ENCODE measurements at regions not wholly inside any gene's neighbourhood (a gene's known extent, or its start where the extent isn't known, plus 50 kb on each side); places are given as distances from the start of the nearest gene placed in this dataset.

DNA sequence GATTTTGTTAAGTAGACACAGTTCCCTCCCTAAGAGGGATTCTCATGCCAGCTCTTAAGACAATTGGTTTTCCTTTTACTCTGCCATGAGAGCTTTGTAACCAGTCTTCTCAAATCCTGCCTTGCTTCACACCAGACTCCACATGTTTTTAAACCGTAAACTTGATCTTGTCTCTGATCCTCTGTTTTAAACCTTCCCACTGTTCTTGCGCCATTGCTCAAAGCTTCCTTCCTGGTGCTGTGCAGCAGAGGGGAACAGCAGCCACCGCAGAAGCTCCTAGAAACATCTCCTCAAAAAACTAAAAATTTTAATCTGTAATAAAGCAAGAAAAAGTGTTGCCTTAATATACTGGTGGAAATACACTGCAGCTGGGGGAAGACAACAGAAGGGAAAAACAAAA is 154.5 kb upstream of the SATB1 start:
- no peaks in the 10 kb centered on the region for H3K36me3 ChIP-seq
- no peak overlapping the region for H3K4me3 ChIP-seq

DNA sequence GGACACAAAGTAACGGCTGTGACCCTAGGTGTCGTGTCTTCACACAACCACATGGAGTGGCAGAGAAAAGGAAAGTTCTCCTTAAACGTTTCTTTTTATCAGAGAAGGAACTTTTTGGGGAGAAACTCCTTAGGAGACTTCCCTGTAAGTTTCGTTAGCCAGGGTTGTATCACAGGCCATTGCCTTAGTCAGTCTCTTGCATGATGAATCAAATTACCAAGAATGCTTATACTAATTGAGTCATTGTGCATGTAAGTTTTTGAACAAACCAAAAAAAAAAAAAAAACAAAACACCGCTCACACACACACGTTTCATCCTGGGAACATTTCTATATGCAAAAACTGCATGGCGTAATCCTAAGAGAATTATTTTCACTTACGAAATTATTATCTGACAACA is 150.4 kb upstream of the SATB1 start:
- H3K9me3 ChIP-seq, result no peaks in the 10 kb centered on the region
- H3K27ac ChIP-seq, result no peak overlapping the region
- H3K27me3 ChIP-seq, result no peaks in the 10 kb centered on the region
- H3K36me3 ChIP-seq, result no peaks in the 10 kb centered on the region
- H3K4me1 ChIP-seq, result peaks cover 0 to 3% (median 0%) of the 10 kb centered on the region in 4 donors
- DNase-seq, result no peak
- TF ChIP-seq, protein P1, sequence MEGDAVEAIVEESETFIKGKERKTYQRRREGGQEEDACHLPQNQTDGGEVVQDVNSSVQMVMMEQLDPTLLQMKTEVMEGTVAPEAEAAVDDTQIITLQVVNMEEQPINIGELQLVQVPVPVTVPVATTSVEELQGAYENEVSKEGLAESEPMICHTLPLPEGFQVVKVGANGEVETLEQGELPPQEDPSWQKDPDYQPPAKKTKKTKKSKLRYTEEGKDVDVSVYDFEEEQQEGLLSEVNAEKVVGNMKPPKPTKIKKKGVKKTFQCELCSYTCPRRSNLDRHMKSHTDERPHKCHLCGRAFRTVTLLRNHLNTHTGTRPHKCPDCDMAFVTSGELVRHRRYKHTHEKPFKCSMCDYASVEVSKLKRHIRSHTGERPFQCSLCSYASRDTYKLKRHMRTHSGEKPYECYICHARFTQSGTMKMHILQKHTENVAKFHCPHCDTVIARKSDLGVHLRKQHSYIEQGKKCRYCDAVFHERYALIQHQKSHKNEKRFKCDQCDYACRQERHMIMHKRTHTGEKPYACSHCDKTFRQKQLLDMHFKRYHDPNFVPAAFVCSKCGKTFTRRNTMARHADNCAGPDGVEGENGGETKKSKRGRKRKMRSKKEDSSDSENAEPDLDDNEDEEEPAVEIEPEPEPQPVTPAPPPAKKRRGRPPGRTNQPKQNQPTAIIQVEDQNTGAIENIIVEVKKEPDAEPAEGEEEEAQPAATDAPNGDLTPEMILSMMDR (IDR thresholded peaks at IDR 0.05), result no peak
- TF ChIP-seq POLR2A (IDR thresholded peaks at IDR 0.05), result no peak
- H3K4me3 ChIP-seq, result no peak overlapping the region

More for the DNA sequence above, 154.5 kb upstream of the SATB1 start:
- no peaks in the 10 kb centered on the region for H3K27me3 ChIP-seq
- no peak overlapping the region for H3K27ac ChIP-seq
- H3K9me3 ChIP-seq, result no peaks in the 10 kb centered on the region
- peaks cover 0 to 3% (median 0%) of the 10 kb centered on the region in 4 donors for H3K4me1 ChIP-seq
- DNase-seq, result no peak
- TF ChIP-seq, protein P1 (IDR thresholded peaks at IDR 0.05), result no peak
- no peak for TF ChIP-seq POLR2A (IDR thresholded peaks at IDR 0.05)

DNA sequence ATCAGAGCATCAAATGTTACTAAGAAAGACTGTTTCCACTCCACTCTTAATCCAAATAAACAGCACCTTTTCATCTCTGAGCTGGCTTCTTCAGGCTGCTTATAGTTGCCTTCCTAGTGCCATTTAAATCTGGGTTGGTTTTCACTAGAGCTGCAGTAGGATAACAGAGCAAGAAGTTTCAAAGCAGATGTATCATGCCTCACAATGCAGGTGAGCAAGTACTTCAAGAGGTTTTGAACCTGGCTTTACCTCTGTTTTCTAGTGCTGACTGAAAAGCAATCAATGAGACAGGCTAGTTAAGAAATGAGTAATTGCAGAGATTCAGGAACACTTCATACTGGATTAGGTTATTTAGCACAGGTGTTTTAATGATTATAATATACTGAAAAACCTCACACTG is 147.7 kb upstream of the SATB1 start:
- Histone ChIP-seq H3K4me3 (no peak overlapping the region), H3K27ac (no peak overlapping the region)
- TF ChIP-seq, protein P1 (IDR thresholded peaks at IDR 0.05), result no peak
- no peak for TF ChIP-seq POLR2A (IDR thresholded peaks at IDR 0.05)

DNA sequence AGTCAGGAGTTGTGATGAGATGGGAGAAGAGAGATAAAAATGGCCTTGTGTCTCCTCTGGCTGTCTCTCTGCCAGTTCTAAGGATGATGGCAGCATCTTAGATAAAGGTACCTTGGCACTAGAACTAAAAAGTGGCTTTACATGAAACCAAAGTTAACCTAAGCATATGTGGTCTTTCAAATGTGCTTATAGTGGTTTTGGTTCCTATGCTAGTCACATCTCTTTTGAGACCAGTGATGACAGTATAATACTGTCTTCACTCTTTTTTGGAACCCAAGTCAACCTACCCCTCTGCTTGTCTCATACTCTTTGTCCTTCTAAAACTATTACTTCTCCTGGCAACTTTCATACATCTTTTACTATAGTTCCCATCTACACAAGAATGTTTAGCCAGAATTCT is 142.2 kb upstream of the SATB1 start:
- Histone ChIP-seq H3K36me3 (no peaks in the 10 kb centered on the region), H3K27ac (no peak overlapping the region), H3K4me3 (no peak overlapping the region), H3K4me1 (no peaks in the 10 kb centered on the region), H3K9me3 (no peaks in the 10 kb centered on the region), H3K27me3 (no peaks in the 10 kb centered on the region)
- DNase-seq, result no peak
- TF ChIP-seq, protein P1 (IDR thresholded peaks at IDR 0.05), result no peak
- no peak for TF ChIP-seq POLR2A (IDR thresholded peaks at IDR 0.05)

More for the DNA sequence above, 147.7 kb upstream of the SATB1 start:
- Histone ChIP-seq H3K4me1 (no peaks in the 10 kb centered on the region), H3K36me3 (no peaks in the 10 kb centered on the region), H3K9me3 (no peaks in the 10 kb centered on the region), H3K27me3 (no peaks in the 10 kb centered on the region)
- DNase-seq, result no peak

DNA sequence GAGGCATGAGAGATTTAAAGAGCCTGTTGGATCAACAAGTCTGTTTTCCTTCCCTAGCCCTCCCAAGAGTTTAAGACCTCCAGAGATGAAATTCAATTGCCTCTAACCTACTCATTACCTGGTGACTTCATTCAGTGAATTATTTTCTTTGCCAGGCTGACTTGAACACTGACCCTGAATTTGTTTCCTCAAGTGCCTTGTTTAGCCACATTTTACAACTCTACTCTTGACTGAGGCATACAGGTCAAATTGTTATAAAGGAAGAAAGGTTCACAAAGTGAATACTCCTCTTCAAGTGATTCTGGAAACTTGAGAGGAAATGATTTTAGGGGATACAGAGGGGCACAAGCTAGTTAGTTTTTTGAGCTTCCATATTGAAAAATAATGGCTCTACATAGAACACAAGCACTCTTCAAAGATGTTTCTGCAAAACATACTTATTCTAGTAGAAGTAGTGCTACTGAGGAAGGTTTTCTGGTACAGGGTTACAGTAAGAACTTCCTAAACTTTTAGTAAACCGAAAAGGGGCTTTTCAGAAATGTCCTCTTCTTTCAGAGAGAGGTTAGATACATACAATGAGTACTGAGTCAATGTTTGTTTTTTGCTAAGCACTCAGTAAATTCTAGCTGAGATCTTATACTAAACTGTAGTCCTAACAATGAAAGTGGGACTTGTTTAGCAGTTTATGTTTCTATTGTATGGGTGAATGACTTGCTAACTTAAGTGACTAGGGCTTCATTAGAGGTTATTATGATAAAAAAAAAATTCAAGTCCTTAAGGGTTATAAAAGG is 137.4 kb upstream of the SATB1 start:
- TF ChIP-seq, protein P1 (IDR thresholded peaks at IDR 0.05), result no peak
- TF ChIP-seq POLR2A (IDR thresholded peaks at IDR 0.05), result no peak
- no peak overlapping the region for H3K4me3 ChIP-seq
- H3K9me3 ChIP-seq, result no peaks in the 10 kb centered on the region
- no peaks in the 10 kb centered on the region for H3K4me1 ChIP-seq
- H3K27me3 ChIP-seq, result no peaks in the 10 kb centered on the region
- H3K36me3 ChIP-seq, result no peaks in the 10 kb centered on the region
- H3K27ac ChIP-seq, result no peak overlapping the region
- DNase-seq, result no peak

All from Peyer's patch (tissue), 4 donors.